Keratinocyte (primary cell): ENCODE measurements at regions not wholly inside any gene's neighbourhood (a gene's known extent, or its start where the extent isn't known, plus 50 kb on each side); places are given as distances from the start of the nearest gene placed in this dataset.
A peak's percentile ranks its signal among the peaks of the same experiment; 100 is the strongest.

Experiments used
- DNase-seq: peaks from one replicate; pipeline ENCODE4 v3.0.0-alpha.2; 2011; ENCODE audit warnings: low read depth, missing footprints, low spot score
- FAIRE-seq: peaks from 2 replicates; lab custom pipeline; 2011; peaks lifted over from hg19 to GRCh38; lab: Jason Lieb, UNC
- H2AFZ ChIP-seq: 2 replicates; pipeline ENCODE4 v1.6.0; 2012; ENCODE audit warnings: low read length, control low read depth, inconsistent platforms; ENCODE audit not compliant: control insufficient read depth
- H3K27ac ChIP-seq: 2 replicates; pipeline ENCODE4 v1.5.1; 2011; ENCODE audit warnings: low read length; ENCODE audit not compliant: control insufficient read depth, insufficient read depth
- H3K27me3 ChIP-seq: 3 replicates; pipeline ENCODE4 v1.6.0; 2011; ENCODE audit warnings: low read length; ENCODE audit not compliant: control insufficient read depth, insufficient read depth; ENCODE audit errors: extremely low read depth
- H3K36me3 ChIP-seq, 2 experiments: 2 replicates in 1 of 2; 3 replicates in 1 of 2; pipeline ENCODE4 v1.5.1; 2011; ENCODE audit warnings: low read length in 2 of 2, mild to moderate bottlenecking in 1 of 2; ENCODE audit not compliant: control insufficient read depth in 2 of 2, insufficient read depth in 2 of 2; ENCODE audit errors: extremely low read depth in 1 of 2
- H3K4me1 ChIP-seq: 3 replicates; pipeline ENCODE4 v1.5.1; 2011; ENCODE audit warnings: low read length; ENCODE audit not compliant: control insufficient read depth, insufficient read depth; ENCODE audit errors: extremely low read depth
- H3K4me2 ChIP-seq: 3 replicates; pipeline ENCODE4 v1.6.0; 2011; ENCODE audit warnings: low read depth, low read length; ENCODE audit not compliant: control insufficient read depth, insufficient read depth; ENCODE audit errors: extremely low read depth
- H3K4me3 ChIP-seq, 3 experiments: fragments of 200-600 bp in 1 of 3; sonication (generic) in 1 of 3; 2 replicates in 2 of 3; 3 replicates in 1 of 3; pipeline ENCODE4 v1.5.1; 2011 to 2016; ENCODE audit warnings: low read length in 3 of 3, mild to moderate bottlenecking in 3 of 3, control low read depth in 2 of 3, inconsistent platforms in 1 of 3, low read depth in 1 of 3, mixed read lengths in 1 of 3, mixed run types in 1 of 3, moderate library complexity in 1 of 3; ENCODE audit not compliant: control insufficient read depth in 2 of 3, insufficient read depth in 2 of 3; ENCODE audit errors: extremely low read depth in 1 of 3
- H3K79me2 ChIP-seq: 2 replicates; pipeline ENCODE4 v1.6.0; 2012; ENCODE audit warnings: low read length; ENCODE audit not compliant: control insufficient read depth, insufficient read depth
- H3K9ac ChIP-seq: 3 replicates; pipeline ENCODE4 v1.6.0; 2011; ENCODE audit warnings: low read length; ENCODE audit not compliant: control insufficient read depth, insufficient read depth; ENCODE audit errors: extremely low read depth
- H3K9me1 ChIP-seq: 3 replicates; pipeline ENCODE4 v1.6.0; 2011; ENCODE audit warnings: low read length; ENCODE audit not compliant: control insufficient read depth, insufficient read depth; ENCODE audit errors: extremely low read depth
- H3K9me3 ChIP-seq: 2 replicates; pipeline ENCODE4 v1.5.1; 2012; ENCODE audit warnings: low read depth, low read length; ENCODE audit not compliant: control insufficient read depth
- H4K20me1 ChIP-seq: 3 replicates; pipeline ENCODE4 v1.6.0; 2011; ENCODE audit warnings: low read length; ENCODE audit not compliant: control insufficient read depth, insufficient read depth; ENCODE audit errors: extremely low read depth
- CTCF ChIP-seq, 3 experiments: IDR thresholded peaks in 1 of 3; conservative IDR thresholded peaks in 1 of 3; optimal IDR thresholded peaks in 1 of 3; 2 replicates in 2 of 3; 3 replicates in 1 of 3; pipeline versions ENCODE3 to v1.5.1; 2011; ENCODE audit warnings: low read length in 3 of 3, mild to moderate bottlenecking in 3 of 3, moderate library complexity in 2 of 3, control low read depth in 1 of 3, inconsistent platforms in 1 of 3; ENCODE audit not compliant: insufficient read depth in 2 of 3; ENCODE audit errors: extremely low read depth in 1 of 3
- EZH2 ChIP-seq: IDR thresholded peaks from one replicate; pipeline ENCODE4 v1.6.1; 2012; ENCODE audit warnings: inconsistent platforms, mild to moderate bottlenecking, low read length, moderate library complexity
- dilution Hi-C: fragments of 300-500 bp; cut with MboI; formaldehyde crosslinking; loops from one replicate; pipeline ENCODE4 v1.7.0; 2020; ENCODE audit warnings: low sequenced_read_pairs; ENCODE audit not compliant: extremely low pct_ligation_motif_present

- no peak overlapping the region for H3K4me2 ChIP-seq
- dilution Hi-C loops: no loop called here
- H3K79me2 ChIP-seq: no peaks in the 10 kb centered on the region
- H3K4me3 ChIP-seq: no peak overlapping the region
- TF ChIP-seq CTCF (optimal IDR thresholded peaks at IDR 0.05 in 1 of 3, IDR thresholded peaks at IDR 0.05 in 1 of 3, conservative IDR thresholded peaks at IDR 0.05 in 1 of 3; ENCODE audit: extremely low read depth in 1 of 3, insufficient read depth in 2 of 3, low read length in 3 of 3) (no peak), EZH2 (no peak)
- H3K9me1 ChIP-seq: no peaks in the 10 kb centered on the region
- H3K27me3 ChIP-seq: no peaks in the 10 kb centered on the region
- H3K4me1 ChIP-seq: no peaks in the 10 kb centered on the region
- FAIRE-seq: peak; percentile 26
- H3K9me3 ChIP-seq: no peaks in the 10 kb centered on the region
- H2AFZ ChIP-seq: no peak overlapping the region
- H3K9ac ChIP-seq: no peak overlapping the region
- no peak overlapping the region for H3K27ac ChIP-seq
- no peaks in the 10 kb centered on the region for H4K20me1 ChIP-seq
- no peak for DNase-seq
- no peaks in the 10 kb centered on the region for H3K36me3 ChIP-seq
Observed at GRCh38 chr1:42003433-42003832, 84.7 kb upstream of the HIVEP3 start.

GRCh38 chr1:42002220-42002619 lies 83.5 kb upstream of the HIVEP3 start:
- no peaks in the 10 kb centered on the region for H3K9me3 ChIP-seq
- DNase-seq: no peak

More at GRCh38 chr1:42002220-42002619, 83.5 kb upstream of the HIVEP3 start:
- dilution Hi-C loops: no loop called here
- no peak overlapping the region for H3K4me2 ChIP-seq
- no peaks in the 10 kb centered on the region for H3K79me2 ChIP-seq
- H3K27ac ChIP-seq: no peak overlapping the region
- no peak for TF ChIP-seq CTCF (optimal IDR thresholded peaks at IDR 0.05 in 1 of 3, IDR thresholded peaks at IDR 0.05 in 1 of 3, conservative IDR thresholded peaks at IDR 0.05 in 1 of 3; ENCODE audit: extremely low read depth in 1 of 3, insufficient read depth in 2 of 3, low read length in 3 of 3)
- TF ChIP-seq EZH2: no peak
- H2AFZ ChIP-seq: no peak overlapping the region
- H4K20me1 ChIP-seq: no peaks in the 10 kb centered on the region
- H3K9ac ChIP-seq: no peak overlapping the region
- no peaks in the 10 kb centered on the region for H3K4me1 ChIP-seq
- H3K27me3 ChIP-seq: no peaks in the 10 kb centered on the region
- no peaks in the 10 kb centered on the region for H3K9me1 ChIP-seq
- FAIRE-seq: no peak
- no peak overlapping the region for H3K4me3 ChIP-seq
- no peaks in the 10 kb centered on the region for H3K36me3 ChIP-seq
